ENCODE measurements at regions not wholly inside any gene's neighbourhood (a gene's known extent, or its start where the extent isn't known, plus 50 kb on each side); places are given as distances from the start of the nearest gene placed in this dataset.

GRCh38 chr22:48182031-48182430 is 1419.6 kb downstream of the TBC1D22A start:
- Histone ChIP-seq H2BK5ac (ENCODE audit: low read depth, low read length, poor library complexity, severe bottlenecking) (no peak overlapping the region), H3K27ac (ENCODE audit: insufficient read depth, low read length) (no peak overlapping the region), H2AFZ (replicated peaks; ENCODE audit: low read length, poor library complexity) (no peak overlapping the region), H3K56ac (ENCODE audit: extremely low read depth, insufficient read depth, low read length) (no peak overlapping the region), H3K27me3 (ENCODE audit: control insufficient read depth, insufficient read depth, low read length) (no peaks in the 10 kb centered on the region), H4K91ac (ENCODE audit: insufficient read depth, low read depth, low read length) (no peak overlapping the region), H3K4me2 (ENCODE audit: low read depth, low read length) (no peak overlapping the region), H4K20me1 (ENCODE audit: insufficient read depth, low read length) (no peaks in the 10 kb centered on the region), H3K4me3 (ENCODE audit: insufficient read depth, low read depth, low read length) (no peak overlapping the region), H2BK15ac (ENCODE audit: low read depth, low read length) (no peak overlapping the region), H3K4me1 (ENCODE audit: control insufficient read depth, insufficient read depth, low read length) (no peaks in the 10 kb centered on the region), H3K23ac (ENCODE audit: low read depth, low read length) (no peak overlapping the region), H3K4ac (ENCODE audit: low read depth, low read length) (no peak overlapping the region), H3K9ac (ENCODE audit: low read depth, low read length) (no peak overlapping the region), H3K79me1 (ENCODE audit: low read depth in 1 of 2, low read length in 2 of 2) (no peaks in the 10 kb centered on the region), H3K18ac (ENCODE audit: low read depth, low read length) (no peak overlapping the region), H2AK9ac (replicated peaks; ENCODE audit: low read depth, low read length, poor library complexity) (no peak overlapping the region), H3K9me1 (ENCODE audit: insufficient read depth, low read length) (no peaks in the 10 kb centered on the region), H4K8ac (ENCODE audit: low read depth in 2 of 2, low read length in 2 of 2) (no peak overlapping the region), H2BK20ac (ENCODE audit: low read depth, low read length) (no peak overlapping the region), H3K36me3 (ENCODE audit: control insufficient read depth, insufficient read depth, low read length) (no peaks in the 10 kb centered on the region), H2AK5ac (ENCODE audit: low read depth, low read length) (no peak overlapping the region), H3K9me3 (ENCODE audit: control insufficient read depth, insufficient read depth, low read length) (peaks cover 70% of the 10 kb centered on the region), H2BK120ac (ENCODE audit: low read depth, low read length) (no peak overlapping the region), H3K14ac (replicated peaks; ENCODE audit: low read depth, low read length) (no peak overlapping the region), H4K5ac (ENCODE audit: low read depth, low read length) (no peak overlapping the region)
- dilution Hi-C loops (cut with HindIII; ENCODE audit: low sequenced_read_pairs, unreplicated experiment) (no loop called here), intact Hi-C loops (cut with micrococcal nuclease) (no loop called here), in situ Hi-C loops (cut with MboI; ENCODE audit: low sequenced_read_pairs) (no loop called here)
- POLR2A ChIA-PET (ENCODE audit: unreplicated experiment), result no interaction called here
- CTCF ChIA-PET, result no interaction called here
- no TSS peak for BruUV-seq (replicated peaks)
- DNase-seq, result no peak
- no peak for TF ChIP-seq NFE2L2 (IDR thresholded peaks at IDR 0.05; ENCODE audit: low read depth, low read length)
- no peak for TF ChIP-seq CHD1 (IDR thresholded peaks at IDR 0.05; ENCODE audit: low read depth, low read length)
- no peak for TF ChIP-seq MAZ (IDR thresholded peaks at IDR 0.05; ENCODE audit: borderline replicate concordance, low read depth, low read length)
- no peak for ATAC-seq (ENCODE audit: low read depth)
- 70% methylated on average over 3 of the region's 5 CpGs; no CpG with 5 or more reads in 1 of the 2 experiments for WGBS, 2 experiments (ENCODE audit: extremely low coverage in 2 of 2, insufficient read length in 1 of 2)

All from IMR-90 (cell line).